Right lobe of liver (tissue), 4 donors: ENCODE measurements at regions not wholly inside any gene's neighbourhood (a gene's known extent, or its start where the extent isn't known, plus 50 kb on each side); places are given as distances from the start of the nearest gene placed in this dataset.

ENCODE experiments used
- POLR2A ChIP-seq: fragments of 450-650 bp; IDR thresholded peaks from one replicate; pipeline ENCODE4 v1.6.1; 2017; ENCODE audit warnings: antibody characterized with exemption, mild to moderate bottlenecking
- TF ChIP-seq, protein P1 (sequence below), 4 donors: fragments of 200-600 bp in 3 of 4; fragments of 450-650 bp in 1 of 4; IDR thresholded peaks; one replicate each; pipeline versions ENCODE4 v1.5.1 to v1.8.0; 2016 to 2022; ENCODE audit warnings: antibody characterized with exemption in 4 of 4, mild to moderate bottlenecking in 2 of 4
- donor health status: DM: no; HTN: no; CAD: no.
- donor health status: DM: no; HTN: no; CAD: no.
- donor health status: DM: no; HTN: yes; CAD: no.

DNA sequence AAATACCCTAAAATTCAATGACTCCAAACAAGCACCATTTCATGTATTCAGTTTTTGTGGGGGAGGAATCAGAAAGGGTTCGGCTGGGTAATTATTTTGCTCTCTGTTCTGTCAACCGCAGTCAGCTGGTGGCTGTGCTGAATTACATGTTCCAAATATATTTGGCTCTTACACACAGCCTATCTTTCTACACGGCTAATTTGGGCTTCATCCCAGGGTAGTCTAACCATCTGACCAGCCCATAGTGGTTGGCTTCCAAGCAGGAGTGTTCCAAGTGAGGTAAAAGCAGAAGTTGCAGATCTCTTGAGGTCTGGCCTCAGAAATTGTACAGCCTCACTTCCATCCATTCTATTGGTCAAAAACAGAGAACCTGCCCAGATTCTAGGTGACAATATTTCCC lies 760.8 kb upstream of the SEMA6D start:
- TF ChIP-seq, protein P1, sequence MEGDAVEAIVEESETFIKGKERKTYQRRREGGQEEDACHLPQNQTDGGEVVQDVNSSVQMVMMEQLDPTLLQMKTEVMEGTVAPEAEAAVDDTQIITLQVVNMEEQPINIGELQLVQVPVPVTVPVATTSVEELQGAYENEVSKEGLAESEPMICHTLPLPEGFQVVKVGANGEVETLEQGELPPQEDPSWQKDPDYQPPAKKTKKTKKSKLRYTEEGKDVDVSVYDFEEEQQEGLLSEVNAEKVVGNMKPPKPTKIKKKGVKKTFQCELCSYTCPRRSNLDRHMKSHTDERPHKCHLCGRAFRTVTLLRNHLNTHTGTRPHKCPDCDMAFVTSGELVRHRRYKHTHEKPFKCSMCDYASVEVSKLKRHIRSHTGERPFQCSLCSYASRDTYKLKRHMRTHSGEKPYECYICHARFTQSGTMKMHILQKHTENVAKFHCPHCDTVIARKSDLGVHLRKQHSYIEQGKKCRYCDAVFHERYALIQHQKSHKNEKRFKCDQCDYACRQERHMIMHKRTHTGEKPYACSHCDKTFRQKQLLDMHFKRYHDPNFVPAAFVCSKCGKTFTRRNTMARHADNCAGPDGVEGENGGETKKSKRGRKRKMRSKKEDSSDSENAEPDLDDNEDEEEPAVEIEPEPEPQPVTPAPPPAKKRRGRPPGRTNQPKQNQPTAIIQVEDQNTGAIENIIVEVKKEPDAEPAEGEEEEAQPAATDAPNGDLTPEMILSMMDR (IDR thresholded peaks at IDR 0.05) = no peak
- TF ChIP-seq POLR2A = no peak
